SK-N-SH (cell line): ENCODE measurements at regions not wholly inside any gene's neighbourhood (a gene's known extent, or its start where the extent isn't known, plus 50 kb on each side); places are given as distances from the start of the nearest gene placed in this dataset.

Source experiments
- CTCF ChIA-PET: fragments of 300-600, 350-600 bp; formaldehyde crosslinking; extraction: SDS; loops from one replicate; lab custom pipeline; 2021; lab: Yijun Ruan, JAX
- POLR2A ChIA-PET: fragments of 350-600 bp; sonication (Branson Sonifier 250); formaldehyde crosslinking; extraction: SDS; loops from one replicate; lab custom pipeline; 2020; ENCODE audit warnings: antibody characterized with exemption, inconsistent platforms; lab: Yijun Ruan, JAX
- DNase-seq: peaks from one replicate; pipeline ENCODE4 v3.0.0; 2012
- H2AFZ ChIP-seq: fragments of 200-600 bp; sonication (generic); 2 replicates; pipeline ENCODE4 v1.8.1; 2016; ENCODE audit warnings: antibody characterized with exemption, mild to moderate bottlenecking, low read depth
- H3F3A ChIP-seq: fragments of 200-600 bp; sonication (generic); replicated peaks from 2 replicates; pipeline ENCODE3; 2016; ENCODE audit warnings: antibody characterized with exemption, mild to moderate bottlenecking; ENCODE audit not compliant: insufficient read depth
- H3K27ac ChIP-seq, 2 experiments: fragments of 200-500 bp in 1 of 2; fragments of 200-600 bp in 1 of 2; sonication (Bioruptor generic) in 1 of 2; sonication (generic), shearing (Covaris generic) in 1 of 2; 2 replicates each; pipeline versions ENCODE4 v1.5.1 to v1.6.1; 2014 to 2016; ENCODE audit warnings: low read depth in 2 of 2, inconsistent platforms in 1 of 2, low read length in 1 of 2, mild to moderate bottlenecking in 1 of 2, mixed read lengths in 1 of 2
- H3K27me3 ChIP-seq: fragments of 200-600 bp; sonication (generic), shearing (Covaris generic); 2 replicates; pipeline ENCODE4 v1.6.1; 2016; ENCODE audit warnings: mixed run types; ENCODE audit not compliant: insufficient read depth
- H3K36me3 ChIP-seq, 2 experiments: fragments of 200-500 bp in 1 of 2; fragments of 200-600 bp in 1 of 2; sonication (Bioruptor generic) in 1 of 2; sonication (generic) in 1 of 2; replicated peaks in 1 of 2; 2 replicates each; pipeline versions ENCODE3 to v1.5.1; 2014 to 2016; ENCODE audit warnings: low read length in 1 of 2, mild to moderate bottlenecking in 1 of 2; ENCODE audit not compliant: insufficient read depth in 2 of 2, control insufficient read depth in 1 of 2
- H3K4me1 ChIP-seq, 2 experiments: fragments of 200-500 bp in 1 of 2; fragments of 200-600 bp in 1 of 2; sonication (Bioruptor generic) in 1 of 2; sonication (generic), shearing (Covaris generic) in 1 of 2; 2 replicates each; pipeline versions ENCODE4 v1.5.1 to v1.6.1; 2014 to 2016; ENCODE audit warnings: low read depth in 1 of 2, low read length in 1 of 2, mixed run types in 1 of 2; ENCODE audit not compliant: insufficient read depth in 2 of 2, control insufficient read depth in 1 of 2
- H3K4me2 ChIP-seq: fragments of 200-600 bp; sonication (generic), shearing (Covaris generic); 2 replicates; pipeline ENCODE4 v1.6.1; 2017; ENCODE audit warnings: mixed run types
- H3K4me3 ChIP-seq, 2 experiments: fragments of 200-500 bp in 1 of 2; fragments of 200-600 bp in 1 of 2; sonication (Bioruptor generic) in 1 of 2; sonication (generic), shearing (Covaris generic) in 1 of 2; 2 replicates each; pipeline versions ENCODE4 v1.5.1 to v1.8.1; 2014 to 2016; ENCODE audit warnings: low read depth in 2 of 2, inconsistent platforms in 1 of 2, low read length in 1 of 2, mild to moderate bottlenecking in 1 of 2, mixed read lengths in 1 of 2, moderate library complexity in 1 of 2
- H3K79me2 ChIP-seq: fragments of 200-600 bp; sonication (generic); 2 replicates; pipeline ENCODE4 v1.8.1; 2017; ENCODE audit warnings: mild to moderate bottlenecking; ENCODE audit not compliant: insufficient read depth
- H3K9ac ChIP-seq: fragments of 200-600 bp; sonication (generic); 2 replicates; pipeline ENCODE4 v1.6.1; 2017; ENCODE audit warnings: mixed run types
- H3K9me2 ChIP-seq: fragments of 200-600 bp; sonication (generic); 2 replicates; pipeline ENCODE4 v1.6.1; 2017; ENCODE audit warnings: mixed run types
- H3K9me3 ChIP-seq: fragments of 200-600 bp; sonication (generic); 2 replicates; pipeline ENCODE4 v1.6.1; 2017; ENCODE audit warnings: mixed run types, mild to moderate bottlenecking, moderate library complexity
- H4K20me1 ChIP-seq: fragments of 200-600 bp; sonication (generic); 2 replicates; pipeline ENCODE4 v1.6.1; 2017; ENCODE audit warnings: mild to moderate bottlenecking, mixed run types; ENCODE audit not compliant: insufficient read depth
- EP300 ChIP-seq, 2 experiments: IDR thresholded peaks; 2 replicates each; pipeline versions ENCODE4 v1.4.0 to v1.6.1; 2012; ENCODE audit warnings: borderline replicate concordance in 1 of 2, low read depth in 1 of 2, low read length in 1 of 2
- FOSL2 ChIP-seq: IDR thresholded peaks from 2 replicates; pipeline ENCODE4 v1.4.0; 2012; ENCODE audit warnings: low read depth, mild to moderate bottlenecking, moderate library complexity, borderline replicate concordance
- FOXM1 ChIP-seq: IDR thresholded peaks from 2 replicates; pipeline ENCODE4 v1.4.0; 2012; ENCODE audit warnings: low read depth, mild to moderate bottlenecking
- GATA2 ChIP-seq: sonication (generic); formaldehyde crosslinking; IDR thresholded peaks from 2 replicates; pipeline ENCODE4 v1.5.0; 2020; ENCODE audit warnings: mild to moderate bottlenecking, missing genetic modification reagents
- IRF3 ChIP-seq: fragments of 150-350 bp; IDR thresholded peaks from 2 replicates; pipeline ENCODE4 v1.6.1; 2016; ENCODE audit warnings: mild to moderate bottlenecking, low read depth, low read length
- NFIC ChIP-seq: IDR thresholded peaks from 2 replicates; pipeline ENCODE4 v1.4.0; 2012; ENCODE audit warnings: borderline replicate concordance
- POLR2AphosphoS5 ChIP-seq: IDR thresholded peaks from 2 replicates; pipeline ENCODE4 v1.6.1; 2012; ENCODE audit warnings: low read depth, low read length
- RAD21 ChIP-seq: IDR thresholded peaks from 2 replicates; pipeline ENCODE4 v1.6.1; 2012; ENCODE audit warnings: mild to moderate bottlenecking, low read length
- RFX5 ChIP-seq: IDR thresholded peaks from 2 replicates; pipeline ENCODE4 v1.6.1; 2012; ENCODE audit warnings: mild to moderate bottlenecking, improper control_type of control experiment, low read length
- RXRA ChIP-seq: IDR thresholded peaks from 2 replicates; pipeline ENCODE4 v1.4.0; 2012; ENCODE audit warnings: low read depth, mild to moderate bottlenecking, borderline replicate concordance
- SIN3A ChIP-seq: IDR thresholded peaks from 2 replicates; pipeline ENCODE4 v1.6.1; 2012; ENCODE audit warnings: low read depth, mild to moderate bottlenecking, low read length, moderate library complexity, borderline replicate concordance
- SMC3 ChIP-seq: IDR thresholded peaks from 2 replicates; pipeline ENCODE4 v1.6.1; 2012; ENCODE audit warnings: low read depth, low read length, improper control_type of control experiment
- TAF1 ChIP-seq: IDR thresholded peaks from 2 replicates; pipeline ENCODE4 v1.6.1; 2012; ENCODE audit warnings: low read depth, mild to moderate bottlenecking, low read length, moderate library complexity, borderline replicate concordance
- YY1 ChIP-seq: IDR thresholded peaks from 2 replicates; pipeline ENCODE4 v1.4.0; 2012; ENCODE audit warnings: low read depth, mild to moderate bottlenecking
- ZBTB33 ChIP-seq: IDR thresholded peaks from 2 replicates; pipeline ENCODE4 v1.4.0; 2012; ENCODE audit warnings: low read depth, borderline replicate concordance
- WGBS: methylation state at CpG from one replicate; pipeline ENCODE4 v1.1.6; 2017; ENCODE audit warnings: low lambda C conversion rate; 5-methylcytosine and 5-hydroxymethylcytosine counted together
- TF ChIP-seq, protein P1 (sequence below): fragments of 200-600 bp; sonication (generic); IDR thresholded peaks from 2 replicates; pipeline ENCODE4 v1.6.1; 2017; ENCODE audit warnings: antibody characterized with exemption, mild to moderate bottlenecking, moderate library complexity

DNA sequence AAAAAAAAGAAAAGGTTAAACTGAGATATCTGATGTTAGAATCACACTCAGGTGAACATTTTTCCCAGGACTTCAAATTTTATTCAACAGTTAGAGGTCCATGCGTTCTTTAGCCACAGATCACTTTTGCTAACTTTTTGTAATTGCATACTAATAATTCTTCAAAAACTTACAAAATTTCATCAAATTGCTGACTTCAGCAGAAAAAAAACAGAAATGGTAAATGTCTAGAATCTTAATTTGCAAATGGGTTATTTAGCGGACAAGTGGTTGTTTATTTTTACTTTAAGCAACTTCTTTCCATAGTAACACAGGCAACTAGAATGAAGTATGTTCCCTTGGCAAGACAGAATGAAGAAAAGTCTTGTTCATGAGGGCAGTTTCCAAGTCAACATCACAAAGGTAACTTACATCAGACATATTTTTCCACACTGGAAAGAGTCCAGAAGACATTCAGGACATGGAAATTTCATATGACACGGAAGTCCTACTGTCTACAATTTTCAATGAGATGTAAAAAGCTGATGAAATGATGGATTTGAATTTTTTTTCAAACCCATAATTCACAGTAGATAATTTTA lies 62.5 kb upstream of the SOX5 start:
- H3K79me2 ChIP-seq: no peaks in the 10 kb centered on the region
- H3K4me1 ChIP-seq: no peaks in the 10 kb centered on the region
- H4K20me1 ChIP-seq: no peaks in the 10 kb centered on the region
- H3K9ac ChIP-seq: no peak overlapping the region
- CTCF ChIA-PET: interaction anchor here (0.7 to 1.1 kb wide), 2 partner anchors 15 to 98 kb away, joined by 3 read pairs; no protein-coding TSS in a partner anchor
- TF ChIP-seq FOSL2: no peak
- no peak for TF ChIP-seq GATA2 (CRISPR knock-in tag)
- no peak for TF ChIP-seq RAD21
- TF ChIP-seq EP300 (IDR thresholded peaks at IDR 0.05; ENCODE audit: borderline replicate concordance in 1 of 2, low read depth in 1 of 2, low read length in 1 of 2): no peak
- TF ChIP-seq ZBTB33: no peak
- no peak for TF ChIP-seq RFX5
- no peak overlapping the region for H3K27ac ChIP-seq
- POLR2A ChIA-PET: no interaction called here
- DNase-seq: no peak
- no peaks in the 10 kb centered on the region for H3F3A ChIP-seq
- H3K36me3 ChIP-seq: no peaks in the 10 kb centered on the region
- H3K4me3 ChIP-seq: no peak overlapping the region
- no peaks in the 10 kb centered on the region for H3K9me3 ChIP-seq
- H3K9me2 ChIP-seq: no peaks in the 10 kb centered on the region
- H3K4me2 ChIP-seq: no peak overlapping the region
- 46% methylated on average over 3 of the region's 3 CpGs for WGBS
- no peak overlapping the region for H2AFZ ChIP-seq
- no peaks in the 10 kb centered on the region for H3K27me3 ChIP-seq

GRCh38 chr12:24008166-24008565 lies 58.7 kb upstream of the SOX5 start:
- no peak for DNase-seq
- Histone ChIP-seq H3F3A (no peaks in the 10 kb centered on the region), H4K20me1 (no peaks in the 10 kb centered on the region), H3K27me3 (no peaks in the 10 kb centered on the region), H3K79me2 (no peaks in the 10 kb centered on the region), H3K9me3 (no peaks in the 10 kb centered on the region), H3K36me3 (no peaks in the 10 kb centered on the region), H3K9ac (no peak overlapping the region), H3K4me1 (no peaks in the 10 kb centered on the region), H3K9me2 (no peaks in the 10 kb centered on the region), H3K27ac (no peak overlapping the region), H2AFZ (no peak overlapping the region), H3K4me2 (no peak overlapping the region), H3K4me3 (no peak overlapping the region)
- POLR2A ChIA-PET: no interaction called here
- CTCF ChIA-PET: interaction anchor here (0.7 to 1.5 kb wide), 4 partner anchors 16 to 95 kb away, joined by 3 to 5 read pairs (median 4); no protein-coding TSS in a partner anchor
- 37% methylated on average over 2 of the region's 2 CpGs for WGBS
- TF ChIP-seq SIN3A (no peak), TAF1 (no peak), FOXM1 (no peak), IRF3 (no peak), POLR2AphosphoS5 (no peak), NFIC (no peak), SMC3 (no peak), RAD21 (no peak), RXRA (no peak), YY1 (no peak), ZBTB33 (no peak), RFX5 (no peak)
- TF ChIP-seq, protein P1, sequence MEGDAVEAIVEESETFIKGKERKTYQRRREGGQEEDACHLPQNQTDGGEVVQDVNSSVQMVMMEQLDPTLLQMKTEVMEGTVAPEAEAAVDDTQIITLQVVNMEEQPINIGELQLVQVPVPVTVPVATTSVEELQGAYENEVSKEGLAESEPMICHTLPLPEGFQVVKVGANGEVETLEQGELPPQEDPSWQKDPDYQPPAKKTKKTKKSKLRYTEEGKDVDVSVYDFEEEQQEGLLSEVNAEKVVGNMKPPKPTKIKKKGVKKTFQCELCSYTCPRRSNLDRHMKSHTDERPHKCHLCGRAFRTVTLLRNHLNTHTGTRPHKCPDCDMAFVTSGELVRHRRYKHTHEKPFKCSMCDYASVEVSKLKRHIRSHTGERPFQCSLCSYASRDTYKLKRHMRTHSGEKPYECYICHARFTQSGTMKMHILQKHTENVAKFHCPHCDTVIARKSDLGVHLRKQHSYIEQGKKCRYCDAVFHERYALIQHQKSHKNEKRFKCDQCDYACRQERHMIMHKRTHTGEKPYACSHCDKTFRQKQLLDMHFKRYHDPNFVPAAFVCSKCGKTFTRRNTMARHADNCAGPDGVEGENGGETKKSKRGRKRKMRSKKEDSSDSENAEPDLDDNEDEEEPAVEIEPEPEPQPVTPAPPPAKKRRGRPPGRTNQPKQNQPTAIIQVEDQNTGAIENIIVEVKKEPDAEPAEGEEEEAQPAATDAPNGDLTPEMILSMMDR: no peak
